ENCODE measurements at regions not wholly inside any gene's neighbourhood (a gene's known extent, or its start where the extent isn't known, plus 50 kb on each side); places are given as distances from the start of the nearest gene placed in this dataset.
"Not testable (repeated sequence)": the region's sequence is repeated elsewhere in the genome, so short reads cannot be mapped to it uniquely, and the experiment has no call there.

- no peak for DNase-seq (ENCODE audit: low read depth)
- no peak overlapping the region for H3K4me3 ChIP-seq (ENCODE audit: low read depth, low read length)
- TF ChIP-seq CTCF (IDR thresholded peaks at IDR 0.05; ENCODE audit: low read depth, low read length, missing control alignments) = no peak
Observed at GRCh38 chr3:139113231-139113992, 68.7 kb upstream of the PRR23C start.

- no peak for DNase-seq (ENCODE audit: low read depth)
- H3K4me3 ChIP-seq (ENCODE audit: low read depth, low read length) = no peak overlapping the region
- TF ChIP-seq CTCF (IDR thresholded peaks at IDR 0.05; ENCODE audit: low read depth, low read length, missing control alignments) = no peak
Observed at GRCh38 chr3:139113993-139114375, 69.3 kb upstream of the PRR23C start.

- not testable (repeated sequence) for DNase-seq (ENCODE audit: low read depth); H3K4me3 ChIP-seq (ENCODE audit: low read depth, low read length)
Observed at GRCh38 chr3:139116631-139117030, 71.9 kb upstream of the PRR23C start.

- no peak overlapping the region for H3K4me3 ChIP-seq (ENCODE audit: low read depth, low read length)
- DNase-seq (ENCODE audit: low read depth) = no peak
- TF ChIP-seq CTCF (IDR thresholded peaks at IDR 0.05; ENCODE audit: low read depth, low read length, missing control alignments) = no peak
Observed at GRCh38 chr3:139117136-139117675, 72.5 kb upstream of the PRR23C start.

- no peak overlapping the region for H3K4me3 ChIP-seq (ENCODE audit: low read depth, low read length)
- TF ChIP-seq CTCF (IDR thresholded peaks at IDR 0.05; ENCODE audit: low read depth, low read length, missing control alignments) = no peak
- DNase-seq (ENCODE audit: low read depth) = no peak
Observed at GRCh38 chr3:139117883-139118760, 73.4 kb upstream of the PRR23C start.

GRCh38 chr3:139118835-139119234 lies 74.1 kb upstream of the PRR23C start:
- no peak for DNase-seq (ENCODE audit: low read depth)
- H3K4me3 ChIP-seq (ENCODE audit: low read depth, low read length) = no peak overlapping the region
- TF ChIP-seq CTCF (IDR thresholded peaks at IDR 0.05; ENCODE audit: low read depth, low read length, missing control alignments) = no peak

GRCh38 chr3:139119331-139120025 lies 74.8 kb upstream of the PRR23C start:
- TF ChIP-seq CTCF (IDR thresholded peaks at IDR 0.05; ENCODE audit: low read depth, low read length, missing control alignments) = no peak
- no peak for DNase-seq (ENCODE audit: low read depth)

More at GRCh38 chr3:139119331-139120025, 74.8 kb upstream of the PRR23C start:
- H3K4me3 ChIP-seq (ENCODE audit: low read depth, low read length) = no peak overlapping the region
